ENCODE measurements at regions not wholly inside any gene's neighbourhood (a gene's known extent, or its start where the extent isn't known, plus 50 kb on each side); places are given as distances from the start of the nearest gene placed in this dataset.

DNA sequence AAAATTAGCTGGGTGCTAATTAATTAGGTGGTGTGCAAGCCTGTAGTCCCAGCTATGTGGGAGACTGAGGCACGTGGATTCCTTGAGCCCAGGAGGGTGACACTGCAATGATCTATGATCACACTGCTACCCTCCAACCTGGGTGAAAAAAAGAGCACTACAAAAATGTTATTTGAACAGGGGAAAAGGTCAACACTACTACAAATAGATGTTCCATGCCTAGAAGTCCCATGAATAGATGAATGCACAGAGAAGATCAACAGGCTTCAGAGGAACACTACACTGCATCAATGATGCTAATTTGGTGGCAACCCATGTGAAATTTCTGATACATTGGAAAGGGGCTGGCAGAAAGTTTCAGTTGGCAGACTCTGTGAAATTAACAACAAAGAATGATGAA lies 105.4 kb upstream of the FHIT start (continued):
- TF ChIP-seq ZNF462 (CRISPR knock-in tag; IDR thresholded peaks at IDR 0.05) (no peak), CREB1 (CRISPR knock-in tag; IDR thresholded peaks at IDR 0.05; ENCODE audit: low read depth) (no peak), ZNF114 (CRISPR knock-in tag; IDR thresholded peaks at IDR 0.05) (no peak), EZH2phosphoT487 (IDR thresholded peaks at IDR 0.05; ENCODE audit: unreplicated experiment) (no peak)
- TF ChIP-seq, protein P1, sequence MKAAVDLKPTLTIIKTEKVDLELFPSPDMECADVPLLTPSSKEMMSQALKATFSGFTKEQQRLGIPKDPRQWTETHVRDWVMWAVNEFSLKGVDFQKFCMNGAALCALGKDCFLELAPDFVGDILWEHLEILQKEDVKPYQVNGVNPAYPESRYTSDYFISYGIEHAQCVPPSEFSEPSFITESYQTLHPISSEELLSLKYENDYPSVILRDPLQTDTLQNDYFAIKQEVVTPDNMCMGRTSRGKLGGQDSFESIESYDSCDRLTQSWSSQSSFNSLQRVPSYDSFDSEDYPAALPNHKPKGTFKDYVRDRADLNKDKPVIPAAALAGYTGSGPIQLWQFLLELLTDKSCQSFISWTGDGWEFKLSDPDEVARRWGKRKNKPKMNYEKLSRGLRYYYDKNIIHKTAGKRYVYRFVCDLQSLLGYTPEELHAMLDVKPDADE (IDR thresholded peaks at IDR 0.05) = no peak

DNA sequence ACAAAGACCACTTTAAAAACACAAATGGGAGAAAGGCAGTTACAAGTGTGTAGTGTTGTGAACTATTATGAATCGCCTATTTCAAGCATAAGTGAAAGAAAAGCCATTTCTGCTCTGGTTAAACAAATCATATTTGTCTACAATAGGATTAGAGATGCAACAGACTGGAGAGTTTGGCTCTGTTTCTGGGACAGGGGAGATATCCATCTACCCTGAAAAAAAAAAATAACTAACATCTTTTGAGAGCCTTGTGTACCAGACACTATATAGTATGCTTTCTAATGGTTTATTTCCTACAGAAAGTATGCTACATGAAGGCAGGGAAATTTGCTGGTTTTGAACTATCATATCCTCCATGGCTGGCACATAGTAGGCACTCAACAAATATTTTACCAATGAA lies 106.7 kb upstream of the FHIT start:
- H3K36me3 Mint-ChIP-seq (ENCODE audit: low read depth) = no peaks in the 10 kb centered on the region; the same call in 2 of the 3 replicates
- H4K20me1 ChIP-seq (replicated peaks; ENCODE audit: insufficient read depth) = no peaks in the 10 kb centered on the region
- H3K4me3 Mint-ChIP-seq = no peak overlapping the region
- no peaks in the 10 kb centered on the region for H3K4me1 ChIP-seq (ENCODE audit: insufficient read depth)
- H3K36me3 ChIP-seq (ENCODE audit: insufficient read depth) = no peaks in the 10 kb centered on the region
- H3K4me1 Mint-ChIP-seq = no peaks in the 10 kb centered on the region
- H3K4me3 ChIP-seq = no peak overlapping the region
- no peaks in the 10 kb centered on the region for H3K9me2 ChIP-seq (ENCODE audit: insufficient read depth)
- H3K27me3 Mint-ChIP-seq (ENCODE audit: insufficient read depth, low read depth, poor library complexity) = no peaks in the 10 kb centered on the region
- no peaks in the 10 kb centered on the region for H3K79me2 ChIP-seq (replicated peaks; ENCODE audit: insufficient read depth)
- H3K27ac ChIP-seq (ENCODE audit: low read depth) = no peak overlapping the region
- H3K4me2 ChIP-seq = no peak overlapping the region
- no peaks in the 10 kb centered on the region for H3F3A ChIP-seq (replicated peaks; ENCODE audit: low read depth)
- H3K27me3 ChIP-seq (ENCODE audit: insufficient read depth) = no peaks in the 10 kb centered on the region
- H3K27ac Mint-ChIP-seq = no peak overlapping the region
- DNase-seq (ENCODE audit: low spot score) (no peak), ATAC-seq (no peak)
- H2AFZ ChIP-seq = no peak overlapping the region
- H3K9me3 Mint-ChIP-seq = peaks cover 8% of the 10 kb centered on the region; the same call in 2 of the 3 replicates
- no peak for TF ChIP-seq JUNB (IDR thresholded peaks at IDR 0.05; ENCODE audit: unreplicated experiment)
- TF ChIP-seq EZH2phosphoT487 (IDR thresholded peaks at IDR 0.05; ENCODE audit: unreplicated experiment) = no peak
- TF ChIP-seq CREB1 (CRISPR knock-in tag; IDR thresholded peaks at IDR 0.05; ENCODE audit: low read depth) = no peak
- TF ChIP-seq EZH2 (IDR thresholded peaks at IDR 0.05; ENCODE audit: low read depth, unreplicated experiment) = no peak
- no peak for TF ChIP-seq POLR2AphosphoS5 (IDR thresholded peaks at IDR 0.05; ENCODE audit: low read depth)
- TF ChIP-seq NANOG (IDR thresholded peaks at IDR 0.05; ENCODE audit: borderline replicate concordance) = no peak
- TF ChIP-seq, protein P1 (IDR thresholded peaks at IDR 0.05) = no peak
- TF ChIP-seq STAT1 (IDR thresholded peaks at IDR 0.05; ENCODE audit: unreplicated experiment) = no peak
- TF ChIP-seq ZNF114 (CRISPR knock-in tag; IDR thresholded peaks at IDR 0.05) = no peak
